GM21367 (cell line): ENCODE measurements at regions not wholly inside any gene's neighbourhood (a gene's known extent, or its start where the extent isn't known, plus 50 kb on each side); places are given as distances from the start of the nearest gene placed in this dataset.
"Not testable (repeated sequence)": the region's sequence is repeated elsewhere in the genome, so short reads cannot be mapped to it uniquely, and the experiment has no call there.

Experiments used
- ATAC-seq: cut with Tn5 transposase; IDR thresholded peaks from one replicate; pipeline ENCODE4 v1.9.1; 2021; ENCODE audit not compliant: unreplicated experiment

DNA sequence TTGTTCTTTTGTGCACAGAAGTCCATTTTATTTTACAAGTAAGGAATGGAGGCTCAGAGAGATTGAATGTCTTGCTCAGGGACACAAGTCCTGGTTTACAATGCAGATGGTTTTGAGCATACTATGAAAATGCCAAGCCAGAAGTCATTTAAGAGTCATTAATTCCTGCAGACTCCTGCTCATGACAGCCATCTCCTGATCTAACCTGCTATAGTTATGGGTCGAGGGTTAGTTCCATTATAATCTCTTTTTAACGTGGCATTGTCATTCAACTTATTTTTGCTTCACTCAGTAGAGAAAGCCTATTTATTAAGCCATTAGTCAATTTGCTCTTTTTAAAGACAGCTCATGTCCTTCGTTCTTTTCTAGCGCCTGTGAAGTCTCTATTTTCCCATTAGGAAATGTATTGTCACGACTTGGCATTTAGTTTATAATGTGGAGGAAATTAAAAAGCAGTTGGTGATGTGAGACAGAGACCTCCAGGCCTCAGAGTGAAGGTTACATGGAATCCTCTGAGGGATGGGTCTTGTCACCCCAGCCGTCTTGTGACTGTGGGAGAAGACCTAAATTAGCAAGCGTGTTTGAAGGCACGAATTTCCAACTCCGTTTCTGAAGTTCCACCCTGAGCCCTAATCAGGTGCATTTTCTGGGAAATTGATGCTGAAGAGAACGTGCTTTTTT is 84.1 kb downstream of the ACTBL2 start:
- ATAC-seq, result no peak

DNA sequence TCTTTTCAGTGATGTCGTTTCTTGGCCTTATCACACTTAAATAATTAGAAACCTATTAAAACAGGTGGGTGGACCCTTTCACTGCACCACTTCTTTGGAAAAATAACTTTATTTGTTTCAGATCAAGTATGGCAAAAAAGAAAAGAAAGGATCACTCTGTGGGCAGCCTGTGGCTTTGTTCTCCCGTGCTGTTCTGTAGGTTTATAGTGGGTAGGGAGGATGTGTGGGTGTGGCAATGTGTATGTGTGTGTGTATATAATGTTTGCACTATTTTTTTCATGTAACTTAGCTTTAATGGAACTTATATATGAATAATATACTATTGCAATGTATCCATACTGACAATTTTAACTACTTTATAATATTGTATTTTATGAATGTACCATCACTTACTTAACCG is 85.9 kb downstream of the ACTBL2 start:
- ATAC-seq, result no peak

DNA sequence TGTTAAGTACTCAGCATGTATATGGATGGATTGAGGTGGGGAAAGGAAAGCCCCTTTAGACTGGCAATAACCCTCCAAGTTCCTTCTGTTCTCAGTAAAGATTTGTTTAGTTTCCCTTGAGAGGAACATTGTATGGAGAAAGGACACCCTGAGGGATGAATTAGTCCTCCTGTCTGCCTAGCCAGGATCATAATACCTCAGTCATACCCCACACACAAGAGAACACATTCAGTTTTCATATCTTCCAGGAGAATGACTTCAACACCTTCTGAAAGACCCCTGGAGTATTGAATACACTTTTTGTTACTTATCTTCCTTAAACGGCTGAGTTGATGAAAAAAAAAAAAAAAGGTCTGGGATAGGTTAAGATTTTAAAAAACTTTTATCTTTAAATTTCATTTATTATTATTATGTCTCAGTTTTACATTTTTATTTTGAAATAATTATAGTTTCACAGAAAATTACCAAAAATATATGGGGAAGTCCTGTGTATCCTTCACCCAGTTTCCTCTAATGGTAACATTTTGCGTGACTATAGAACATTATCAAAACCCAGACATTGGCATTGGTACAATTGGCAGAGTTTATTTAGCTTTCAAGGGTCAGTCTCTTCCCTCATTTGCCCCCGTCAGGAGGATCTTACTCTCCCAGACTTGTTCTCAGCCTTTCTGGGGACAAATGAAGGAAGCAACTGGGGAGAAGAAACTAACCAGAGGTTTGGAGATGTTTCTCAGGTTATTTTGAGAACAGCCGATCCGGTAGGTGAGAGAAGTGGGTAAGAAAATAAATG is 88.0 kb downstream of the ACTBL2 start:
- ATAC-seq, result no peak

DNA sequence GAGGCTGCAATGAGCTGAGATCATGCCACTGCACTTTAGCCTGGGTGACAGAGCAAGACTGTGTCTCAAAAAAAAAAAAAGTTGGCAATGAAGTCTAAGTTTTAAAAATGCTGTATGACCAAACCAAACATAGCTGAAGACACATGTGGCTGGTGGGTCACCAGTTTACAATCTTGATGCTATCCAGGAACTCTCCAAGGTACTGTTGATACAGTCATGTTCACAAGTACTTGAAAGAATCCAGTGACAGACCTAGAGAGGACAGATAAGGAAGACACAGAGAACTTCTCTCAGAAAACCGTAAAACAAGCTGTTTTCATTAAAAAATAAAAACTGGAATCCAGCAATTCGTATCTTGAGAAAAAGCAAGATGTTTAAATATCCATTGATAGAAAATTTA is 95.7 kb downstream of the ACTBL2 start:
- ATAC-seq, result no peak

DNA sequence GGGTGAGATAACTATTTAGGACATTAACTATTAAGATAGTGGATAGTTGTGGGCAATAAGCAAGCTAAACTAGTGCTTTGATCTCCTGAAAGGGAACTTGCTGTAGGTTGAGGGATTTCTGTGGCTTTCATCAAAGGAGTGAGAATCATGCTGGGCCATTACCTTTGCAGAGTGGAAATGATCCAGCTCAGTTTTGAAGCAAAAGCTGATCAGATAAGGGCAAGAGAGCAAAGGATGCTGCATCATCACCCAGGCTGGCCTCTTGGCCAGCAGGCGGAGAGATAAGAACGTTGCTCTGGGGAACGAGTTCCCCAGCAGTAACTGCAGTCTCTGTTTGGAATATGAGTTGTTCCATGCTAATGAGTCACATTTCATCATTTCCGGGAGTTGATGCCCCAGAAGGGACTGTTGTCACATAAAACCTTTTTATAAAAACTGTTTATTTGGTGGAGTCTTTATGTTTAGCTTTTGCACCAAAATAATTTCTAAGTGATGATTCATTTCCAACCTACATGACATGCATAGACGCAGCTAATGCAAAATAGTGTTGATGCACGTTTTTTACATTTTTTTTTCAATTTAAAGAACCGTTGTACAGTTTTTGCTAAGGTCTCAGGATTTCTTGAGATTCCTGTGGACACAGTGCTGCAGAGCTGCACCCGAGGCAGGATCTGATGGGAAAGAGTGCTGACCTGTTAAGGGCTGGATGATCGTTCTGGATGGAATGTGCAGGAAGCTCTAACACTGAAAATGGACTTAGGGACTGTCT is 99.3 kb downstream of the ACTBL2 start:
- no peak for ATAC-seq

DNA sequence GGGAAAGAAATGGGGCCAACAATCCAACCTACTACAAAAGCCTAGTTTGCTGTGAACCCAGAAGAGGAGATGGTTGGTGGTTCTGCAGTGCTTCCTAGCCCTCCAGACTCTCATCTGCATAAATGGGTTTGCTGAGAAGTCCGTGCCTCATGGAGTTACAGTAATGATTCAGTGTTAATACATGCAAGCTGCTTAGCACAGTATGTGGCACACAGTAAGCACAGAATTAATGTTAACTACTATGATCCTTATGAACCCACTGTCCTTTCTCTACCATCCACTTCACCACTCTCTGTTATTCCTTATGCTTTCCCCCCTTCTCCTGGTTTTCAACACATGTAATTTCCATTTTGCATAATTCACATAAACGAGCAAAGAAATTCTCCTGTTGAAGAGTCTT is 100.0 kb downstream of the ACTBL2 start:
- no peak for ATAC-seq

DNA sequence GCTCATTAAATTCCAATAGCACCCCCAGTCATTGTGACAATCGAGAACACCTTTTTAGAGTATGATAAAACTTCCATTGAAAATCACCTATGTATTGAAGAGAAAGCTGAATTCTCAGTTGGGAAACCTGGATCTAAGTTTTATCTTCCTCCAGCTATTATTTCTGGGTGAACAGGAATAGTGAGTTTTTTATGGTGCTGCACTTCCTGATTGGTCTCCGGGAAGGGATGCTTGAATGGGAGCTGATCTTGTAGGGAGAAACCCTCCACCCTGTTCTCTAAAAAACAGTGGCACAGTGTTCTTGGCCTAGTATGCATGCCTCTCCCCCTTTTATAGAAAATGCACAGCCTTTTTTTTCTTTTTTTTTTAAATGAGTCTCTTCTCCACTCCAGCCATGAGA is 112.2 kb downstream of the ACTBL2 start:
- no peak for ATAC-seq

DNA sequence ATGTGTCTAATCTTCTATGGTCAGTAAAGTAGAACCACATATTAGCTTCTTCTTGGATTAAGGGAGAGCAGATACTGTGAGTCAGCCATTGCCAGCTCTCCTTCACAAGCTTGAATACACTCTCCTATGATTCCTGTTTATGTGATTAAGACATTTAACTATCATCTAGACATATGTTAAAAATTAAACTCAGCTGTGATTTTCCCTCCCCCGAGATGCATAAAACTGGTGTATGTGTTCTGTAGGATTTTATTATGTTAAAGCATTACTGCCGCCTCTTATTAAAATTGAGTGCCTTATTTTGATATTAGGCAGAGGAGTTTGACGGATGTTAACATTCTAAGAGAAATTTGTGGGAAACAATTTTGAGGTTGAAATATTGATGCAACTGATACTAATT is 114.6 kb downstream of the ACTBL2 start:
- ATAC-seq, result no peak

DNA sequence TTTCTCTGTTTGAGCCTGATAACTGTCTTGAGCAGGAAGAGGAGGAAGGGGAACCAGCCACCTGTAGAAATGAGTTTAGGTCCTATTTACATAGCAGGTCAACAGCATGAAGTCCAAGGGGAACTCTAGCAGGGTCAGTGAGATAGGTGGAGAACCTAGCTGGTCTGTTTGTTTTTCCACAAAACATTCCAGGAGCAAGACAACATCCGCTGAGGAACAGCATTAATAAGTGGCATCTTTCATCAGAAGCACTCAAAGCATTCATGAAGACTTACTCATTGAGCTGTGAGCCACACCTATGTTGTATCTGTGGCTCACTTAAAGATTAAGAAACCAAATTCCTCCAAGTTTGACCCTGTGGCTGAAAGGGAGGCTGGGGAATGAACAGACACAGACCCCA is 115.9 kb downstream of the ACTBL2 start:
- ATAC-seq, result no peak

DNA sequence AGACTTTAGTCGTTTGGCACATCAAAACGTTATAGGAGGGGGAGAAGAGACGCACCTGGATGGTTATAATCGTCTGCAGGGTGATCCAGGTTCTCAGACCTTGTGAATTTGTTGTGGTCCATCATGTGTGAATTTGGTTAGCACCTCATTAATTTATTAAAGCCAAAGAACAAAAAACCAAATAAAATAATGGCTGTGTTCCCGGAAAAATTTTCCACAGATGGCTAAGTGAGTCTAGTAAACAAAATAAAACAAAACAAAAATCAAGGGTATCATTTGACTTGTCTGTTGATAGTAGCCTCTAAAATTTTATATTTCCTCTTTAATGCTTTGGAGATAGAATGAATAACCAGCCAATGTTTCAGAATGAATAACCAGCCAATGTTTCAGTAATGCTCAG is 119.7 kb downstream of the ACTBL2 start:
- no peak for ATAC-seq

DNA sequence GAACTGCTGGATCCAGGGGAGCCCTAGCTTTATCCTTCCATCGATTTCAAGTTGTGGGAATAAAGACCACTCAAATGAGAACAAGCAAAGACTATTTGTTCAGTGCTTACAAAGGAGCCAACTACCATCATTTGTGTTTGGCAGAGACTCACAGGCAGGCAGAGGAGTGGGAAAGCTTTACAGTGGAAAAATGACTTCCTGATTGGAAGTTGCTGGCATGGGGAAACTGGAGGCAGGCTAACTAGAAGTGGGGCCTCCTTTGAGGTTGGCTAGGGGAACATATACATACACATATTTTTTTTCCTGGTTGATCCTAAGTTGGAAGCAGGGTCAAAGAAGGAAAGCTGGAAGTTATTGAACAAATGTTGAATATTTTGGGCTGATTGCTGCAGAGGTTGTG is 121.7 kb downstream of the ACTBL2 start:
- no peak for ATAC-seq

DNA sequence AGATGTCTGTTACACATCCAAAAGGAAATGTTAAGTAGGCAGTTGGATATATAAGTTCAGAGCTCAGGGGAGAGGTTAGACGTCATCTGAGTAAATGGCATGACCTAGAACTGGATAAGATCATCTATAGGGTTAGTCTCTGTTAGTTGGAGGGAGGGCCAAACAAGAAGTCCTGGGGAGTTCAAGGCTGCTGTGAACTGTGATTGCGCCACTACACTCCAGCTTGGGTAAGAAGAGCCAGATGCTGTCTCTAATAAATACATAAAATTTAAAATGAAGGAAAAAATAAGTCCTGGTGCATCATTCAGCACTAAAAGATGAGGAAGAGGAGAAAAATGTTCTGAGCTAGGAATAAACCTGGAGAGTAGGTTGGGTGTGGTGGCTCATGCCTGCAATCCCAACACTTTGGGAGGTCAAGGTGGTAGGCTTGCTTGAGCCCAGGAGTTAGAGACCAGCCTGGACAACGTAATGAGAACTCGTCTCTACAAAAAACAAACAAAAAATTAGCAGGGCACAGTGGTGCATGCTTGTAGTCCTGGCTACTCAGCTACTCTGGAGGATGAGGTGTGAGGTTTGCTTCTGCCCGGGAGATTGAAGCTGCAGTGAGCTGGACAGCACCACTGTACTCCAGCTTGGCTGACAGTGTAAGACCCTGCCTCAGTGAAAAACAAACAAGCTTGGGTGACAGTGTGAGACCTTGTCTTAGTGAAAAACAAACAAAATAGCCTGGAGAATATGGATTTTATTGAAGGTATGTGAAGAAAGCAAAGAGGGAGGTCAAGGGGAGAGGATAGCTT is 123.6 kb downstream of the ACTBL2 start:
- no peak for ATAC-seq

DNA sequence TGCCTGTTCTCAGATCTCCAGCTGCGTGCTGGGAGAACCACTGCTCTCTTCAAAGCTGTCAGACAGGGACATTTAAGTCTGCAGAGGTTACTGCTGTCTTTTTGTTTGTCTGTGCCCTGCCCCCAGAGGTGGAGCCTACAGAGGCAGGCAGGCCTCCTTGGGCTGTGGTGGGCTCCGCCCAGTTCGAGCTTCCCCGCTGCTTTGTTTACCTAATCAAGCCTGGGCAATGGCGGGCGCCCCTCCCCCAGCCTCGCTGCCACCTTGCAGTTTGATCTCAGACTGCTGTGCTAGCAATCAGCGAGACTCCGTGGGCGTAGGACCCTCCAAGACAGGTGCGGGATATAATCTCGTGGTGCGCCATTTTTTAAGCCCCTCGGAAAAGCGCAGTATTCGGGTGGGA is 125.8 kb downstream of the ACTBL2 start:
- ATAC-seq, result not testable (repeated sequence)

DNA sequence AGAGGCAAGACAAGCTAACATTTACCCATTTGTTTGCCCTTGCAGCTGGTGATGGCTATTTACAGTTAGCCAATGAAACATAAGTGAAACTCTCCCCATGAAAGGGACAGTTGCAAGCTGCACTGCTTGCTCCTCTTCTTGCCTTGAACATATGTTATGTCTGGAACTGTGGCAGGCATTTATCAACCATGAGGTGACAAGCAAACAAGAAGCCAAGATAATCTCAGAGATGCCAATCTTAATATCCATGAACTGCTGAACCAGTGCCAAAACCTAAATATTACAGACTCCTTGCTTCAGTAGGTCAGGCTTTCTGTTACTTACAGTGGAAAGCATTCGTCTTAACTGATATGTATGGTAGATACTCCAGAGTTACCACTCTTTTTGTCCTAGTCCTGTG is 133.4 kb downstream of the ACTBL2 start:
- no peak for ATAC-seq

DNA sequence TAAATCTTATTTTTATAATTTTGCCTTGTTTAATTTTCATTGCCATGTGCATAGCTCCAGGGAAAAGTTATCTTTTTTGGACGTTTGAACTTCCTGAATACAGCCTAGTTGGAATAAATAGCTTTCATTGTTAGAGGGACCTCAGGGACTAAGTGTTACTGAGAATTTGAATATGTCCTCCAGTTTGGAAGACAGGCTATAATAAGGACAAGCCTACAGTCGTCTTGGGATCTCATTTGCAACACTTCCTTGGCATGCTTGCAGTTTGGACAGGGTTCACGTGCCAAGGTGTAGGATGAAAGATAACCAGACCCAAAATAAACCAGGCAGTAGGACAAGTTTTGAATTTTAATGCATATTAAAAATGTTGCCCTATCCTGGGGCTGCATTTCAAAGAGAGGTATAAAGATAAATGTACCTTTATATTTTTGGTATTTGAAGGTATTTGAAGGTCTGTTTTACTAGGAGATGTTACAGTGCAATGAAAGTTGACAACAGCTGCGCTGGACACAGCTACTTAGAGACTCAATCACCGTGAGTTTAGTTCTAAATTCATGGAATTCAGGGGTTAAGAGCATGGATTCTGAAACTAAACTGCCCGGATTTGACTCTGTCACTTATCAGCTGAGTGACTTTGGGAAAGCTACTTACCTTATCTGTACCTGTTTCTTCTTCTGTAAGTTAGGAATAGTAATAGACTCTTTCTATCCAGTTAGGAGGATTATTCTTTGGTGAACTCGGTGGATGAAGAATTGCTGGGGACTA is 134.1 kb downstream of the ACTBL2 start:
- no peak for ATAC-seq

DNA sequence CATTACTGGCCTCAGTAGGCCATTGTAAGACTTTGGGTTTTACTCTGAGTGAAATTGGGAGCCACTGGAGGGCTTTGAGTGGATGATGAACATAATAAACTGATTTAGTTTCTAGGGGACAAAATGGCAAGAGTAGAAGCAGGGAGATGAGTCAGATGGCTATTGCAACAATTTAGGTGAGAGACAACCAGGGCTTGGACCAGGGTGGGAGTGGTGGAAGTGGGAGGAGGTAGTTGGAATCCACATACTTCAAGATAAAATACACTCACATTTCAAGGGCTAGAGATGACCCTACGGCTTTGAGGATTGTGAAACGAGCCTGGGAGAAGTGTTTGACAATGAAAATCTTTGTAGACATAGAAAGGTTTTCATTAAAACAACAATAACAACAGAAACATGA is 136.3 kb downstream of the ACTBL2 start:
- ATAC-seq, result no peak

DNA sequence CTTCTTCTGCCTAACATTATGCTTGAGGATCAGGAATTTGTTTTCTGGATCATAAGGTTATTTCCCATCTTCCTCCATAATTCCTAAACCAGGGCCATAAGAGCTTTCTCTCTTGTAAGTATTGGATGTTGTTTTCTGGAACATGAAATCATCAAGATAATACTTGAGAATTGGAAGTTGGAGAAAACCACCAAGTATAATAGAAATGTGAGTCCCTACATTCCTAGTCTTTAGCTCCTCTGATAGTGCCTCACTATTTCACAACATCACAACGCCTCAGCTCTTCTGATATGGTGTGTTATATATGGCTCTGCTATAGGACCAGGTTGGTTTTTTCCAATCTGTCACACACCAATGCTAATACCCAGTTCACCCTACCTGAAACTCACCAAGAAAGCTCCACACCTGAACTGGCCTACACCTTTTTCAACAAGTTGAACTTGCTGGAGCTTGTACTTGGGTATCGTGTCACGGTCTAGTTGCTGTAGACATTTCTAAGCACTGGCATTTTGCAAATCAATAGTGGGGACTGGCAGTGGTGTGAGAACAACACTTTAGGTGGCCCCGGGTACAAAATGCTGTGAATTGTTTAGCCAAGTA is 141.1 kb downstream of the ACTBL2 start:
- no peak for ATAC-seq

DNA sequence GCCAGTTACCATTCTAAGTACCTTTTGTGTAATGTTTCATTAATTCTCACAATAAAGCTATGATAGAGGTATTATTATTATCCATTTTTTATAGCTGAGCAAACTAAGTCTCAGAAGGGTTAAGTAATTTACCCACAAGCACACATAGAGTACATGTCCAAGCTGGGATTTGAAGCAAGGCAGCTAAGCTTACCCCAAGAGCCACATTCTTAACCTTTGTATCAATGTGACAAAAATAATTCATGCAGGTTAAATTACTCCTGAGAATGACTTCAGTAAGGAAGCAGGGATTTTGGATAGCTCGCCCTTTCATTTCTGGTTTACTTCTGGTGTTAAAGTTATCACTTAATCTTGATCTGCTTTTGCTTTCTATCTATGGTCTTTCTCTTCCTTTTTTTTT is 141.9 kb downstream of the ACTBL2 start:
- ATAC-seq, result no peak

DNA sequence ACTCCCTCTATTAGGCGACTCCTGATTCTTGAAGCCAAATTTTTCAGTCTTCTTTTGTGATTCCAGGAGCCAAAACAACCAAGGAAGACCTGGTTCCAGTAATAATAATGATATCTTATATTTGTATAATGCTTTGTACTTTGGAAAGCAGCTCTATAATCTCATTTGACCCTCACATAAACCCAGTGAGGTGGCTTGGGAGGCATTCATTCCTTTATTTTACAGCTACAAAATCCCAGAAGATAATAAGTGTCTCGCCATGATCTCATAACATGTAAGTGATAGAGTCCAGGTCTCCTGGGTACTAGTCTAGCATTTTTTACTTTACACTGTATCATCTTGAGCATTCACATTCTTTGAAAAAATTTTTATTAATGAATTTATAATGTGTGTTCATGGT is 143.1 kb downstream of the ACTBL2 start:
- no peak for ATAC-seq

DNA sequence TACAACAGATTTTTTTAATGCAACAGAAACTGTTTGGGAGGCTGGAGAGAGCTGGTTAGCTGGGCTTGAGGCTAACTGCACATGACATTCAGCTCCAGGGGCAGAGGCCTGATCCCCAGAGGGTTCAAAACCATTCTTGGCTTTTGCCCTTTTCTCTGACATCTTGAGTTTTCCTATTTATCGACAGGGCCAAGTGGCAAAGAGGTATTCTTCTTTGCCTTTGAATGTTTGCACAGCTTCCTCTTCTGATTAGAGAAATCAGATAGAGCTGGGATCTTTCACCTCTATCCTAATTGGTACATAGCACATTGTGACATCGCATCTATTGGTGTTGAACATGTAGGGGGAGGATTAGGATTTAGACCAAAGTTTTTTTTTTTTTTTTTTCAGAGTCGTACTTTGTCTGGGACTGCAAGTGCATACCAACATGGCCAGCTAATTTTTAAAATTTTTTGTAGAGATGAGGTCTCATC is 143.7 kb downstream of the ACTBL2 start:
- no peak for ATAC-seq
